Activated T-cell treated with anti-CD3 and anti-CD28 coated beads for 4 hours (primary cell): ENCODE measurements at regions not wholly inside any gene's neighbourhood (a gene's known extent, or its start where the extent isn't known, plus 50 kb on each side); places are given as distances from the start of the nearest gene placed in this dataset.

Experiments used
- DNase-seq: peaks from one replicate; pipeline ENCODE4 v3.0.0-alpha.2; 2020

- DNase-seq = no peak
These were observed 200.7 kb downstream of the MYCN start for GRCh38 chr2:16140771-16141640.

- DNase-seq = no peak
These were observed 199.6 kb downstream of the MYCN start for GRCh38 chr2:16139663-16140615.

- no peak for DNase-seq
These were observed 198.7 kb downstream of the MYCN start for GRCh38 chr2:16138811-16139662.

DNA sequence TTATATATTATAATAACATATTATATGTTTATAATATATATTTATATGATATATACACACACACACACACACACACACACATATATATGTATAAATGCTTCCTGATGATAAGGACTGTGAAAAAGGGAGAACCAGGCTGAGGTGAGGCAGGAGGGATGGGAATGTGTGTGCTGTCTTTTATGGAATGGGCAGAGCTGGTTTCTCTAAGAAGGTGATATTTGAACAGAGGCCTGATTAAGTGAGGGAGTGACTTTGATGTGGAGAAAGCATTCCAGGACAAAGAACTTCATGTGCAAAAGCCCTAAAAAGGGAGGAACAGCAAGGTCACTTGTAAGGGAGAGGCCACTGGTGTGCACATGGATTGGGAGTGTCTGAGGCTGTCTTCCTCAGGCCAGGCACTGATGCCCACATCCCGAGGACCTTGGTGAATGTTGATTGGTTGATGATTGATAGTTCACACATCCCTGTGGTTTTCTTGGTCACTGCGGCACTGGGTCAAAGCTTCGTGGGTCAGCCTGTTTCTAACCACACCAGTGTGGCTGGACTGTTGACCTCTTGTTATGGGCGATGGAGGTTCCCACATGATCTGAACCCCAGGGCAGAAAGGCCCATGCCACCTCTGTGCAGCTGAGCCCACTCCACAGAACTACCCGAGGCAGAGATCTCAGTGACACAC lies 196.9 kb downstream of the MYCN start:
- DNase-seq = no peak

GRCh38 chr2:16136461-16137035 lies 196.2 kb downstream of the MYCN start:
- no peak for DNase-seq

- no peak for DNase-seq
These were observed 195.6 kb downstream of the MYCN start for GRCh38 chr2:16135913-16136310.

DNA sequence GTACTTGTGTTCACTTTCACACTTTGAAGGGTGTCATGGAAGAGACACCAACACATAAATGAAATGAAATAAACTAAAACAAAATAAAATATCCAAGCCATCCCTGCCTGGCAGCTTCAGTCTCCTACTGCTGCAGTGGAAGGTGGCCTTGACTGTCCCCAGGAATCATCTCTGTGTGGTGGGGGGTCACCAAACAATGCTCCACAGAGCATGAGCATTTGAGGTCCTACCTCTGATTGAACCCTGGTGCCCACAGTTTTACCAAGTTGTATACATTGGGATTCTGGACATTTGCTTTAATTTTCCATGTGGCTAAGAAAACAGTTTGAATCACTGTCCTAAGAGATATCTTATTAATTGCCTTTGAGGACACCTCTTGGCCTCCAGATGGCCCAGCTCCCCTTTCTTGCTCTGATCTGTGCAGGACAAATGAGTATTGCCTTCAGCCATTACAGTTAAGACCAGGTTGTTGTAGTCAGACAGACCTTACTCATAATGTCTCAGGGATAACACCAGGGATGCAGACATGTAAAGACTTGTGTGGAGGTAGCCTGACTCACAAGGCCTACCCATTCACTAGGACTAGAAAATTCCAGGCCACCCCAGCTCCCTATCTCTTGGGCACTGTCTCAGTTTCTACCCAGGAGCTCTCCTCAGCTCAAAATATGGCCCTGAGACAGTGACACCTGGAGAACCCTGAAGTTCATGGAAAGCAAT lies 195.0 kb downstream of the MYCN start:
- no peak for DNase-seq

- DNase-seq = no peak
These were observed 194.3 kb downstream of the MYCN start for GRCh38 chr2:16134436-16135165.

DNA sequence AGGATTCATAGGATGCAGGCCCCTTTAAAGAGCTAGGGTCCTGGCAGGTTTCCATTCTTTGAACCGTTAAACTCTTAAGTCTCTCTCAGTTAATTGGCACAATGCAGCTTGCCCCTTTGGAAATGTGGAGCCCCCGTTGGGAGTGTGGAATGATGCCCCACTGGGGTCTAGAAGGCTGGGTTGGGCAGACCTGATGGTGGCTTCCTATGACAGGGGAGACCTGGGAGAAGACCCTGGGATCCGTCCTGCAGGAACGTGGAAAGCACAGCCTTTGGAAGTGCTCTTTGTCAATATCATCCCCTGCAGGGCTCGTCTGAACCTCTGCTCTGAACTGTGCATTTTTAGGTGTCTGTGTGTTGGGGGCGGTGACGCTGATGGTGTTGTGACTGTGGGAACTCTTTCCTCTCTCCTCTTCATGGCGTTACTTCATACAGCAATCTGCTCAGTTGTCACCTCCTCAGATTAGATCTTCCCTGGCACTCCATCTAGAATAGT lies 190.6 kb downstream of the MYCN start:
- no peak for DNase-seq

- no peak for DNase-seq
These were observed 190.2 kb downstream of the MYCN start for GRCh38 chr2:16130541-16130880.

DNA sequence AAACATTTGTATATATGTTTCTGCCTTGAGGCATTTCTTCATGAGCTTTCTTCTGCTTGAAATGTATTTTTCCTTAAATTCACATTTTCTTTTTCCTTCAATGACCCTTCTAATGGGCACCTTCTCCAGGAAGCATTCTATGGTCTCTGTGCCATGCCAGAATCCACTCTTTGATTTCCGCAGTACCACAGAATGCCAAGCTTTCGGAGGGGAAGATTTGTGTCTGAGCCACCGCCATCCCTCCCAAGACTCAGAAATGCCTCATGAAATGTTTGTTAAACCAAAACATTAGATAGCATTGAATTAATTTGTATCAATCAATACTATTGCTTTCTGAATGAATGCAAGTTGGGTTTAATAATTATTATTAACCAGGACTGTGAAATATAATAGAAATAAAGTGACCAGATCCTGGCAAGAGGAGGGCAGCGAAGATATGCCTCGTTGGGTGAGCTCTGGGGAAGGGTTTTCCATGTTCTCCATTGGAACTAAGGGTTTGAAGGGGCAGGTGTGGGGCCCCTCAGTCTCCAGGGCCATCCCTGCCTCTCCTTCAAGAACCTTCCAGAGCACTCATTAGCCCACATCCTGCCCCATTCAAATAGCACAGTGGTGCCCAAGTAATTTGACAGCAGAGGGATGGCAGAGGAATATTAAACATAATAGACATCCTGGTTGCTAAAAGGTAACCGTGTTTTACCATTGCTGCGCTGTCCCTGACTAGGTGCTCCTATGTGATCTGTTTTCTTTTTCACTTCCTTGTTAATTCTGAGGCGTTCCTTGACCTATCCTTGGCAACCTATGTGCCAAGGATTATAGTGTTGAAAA lies 189.6 kb downstream of the MYCN start:
- DNase-seq = no peak

DNA sequence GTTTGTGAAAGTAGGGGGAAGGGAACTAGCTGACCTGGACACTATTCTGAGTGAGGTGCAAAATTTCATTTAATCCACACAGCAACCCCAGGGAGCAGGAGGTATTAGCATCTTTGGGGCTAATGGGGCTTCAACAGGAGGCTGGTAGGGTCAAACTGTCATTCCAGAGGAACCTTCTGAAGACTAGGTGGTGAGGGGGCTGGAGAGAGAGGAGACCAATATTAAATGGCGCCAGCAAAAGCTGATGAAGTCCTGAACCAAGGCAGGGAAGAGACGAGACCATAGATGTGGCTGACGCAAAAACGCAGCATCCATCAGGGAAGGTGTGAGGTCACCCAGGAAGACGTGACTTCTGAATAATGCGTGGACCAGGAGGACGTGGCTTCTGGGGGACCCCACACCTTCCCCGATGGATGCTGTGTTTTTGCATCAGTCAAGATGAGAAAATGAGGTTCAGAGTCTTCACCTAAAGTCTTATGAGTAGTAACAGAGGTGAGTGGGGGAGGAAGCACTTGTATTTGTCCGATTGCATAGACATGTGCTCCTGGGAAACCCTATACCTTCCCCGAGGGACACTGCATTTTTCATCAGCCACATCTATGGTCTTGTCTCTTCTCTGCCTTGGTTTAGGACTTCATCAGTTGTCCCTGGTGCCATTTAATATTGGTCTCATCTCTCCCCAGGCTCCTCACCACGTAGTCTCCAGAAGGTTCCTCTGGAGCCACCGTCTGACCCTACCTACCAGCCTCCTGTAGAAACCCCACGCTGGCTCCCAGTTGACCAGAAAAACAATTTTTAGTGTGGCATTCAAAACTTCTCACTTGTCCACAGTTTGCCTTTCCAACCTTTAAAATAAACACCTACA lies 188.6 kb downstream of the MYCN start:
- DNase-seq = no peak

- no peak for DNase-seq
These were observed 187.6 kb downstream of the MYCN start for GRCh38 chr2:16127958-16128357.

- DNase-seq = no peak
These were observed 187.1 kb downstream of the MYCN start for GRCh38 chr2:16127276-16127940.

- no peak for DNase-seq
These were observed 186.3 kb downstream of the MYCN start for GRCh38 chr2:16126517-16127275.

- DNase-seq = no peak
These were observed 185.5 kb downstream of the MYCN start for GRCh38 chr2:16125614-16126516.
